ENCODE measurements at regions not wholly inside any gene's neighbourhood (a gene's known extent, or its start where the extent isn't known, plus 50 kb on each side); places are given as distances from the start of the nearest gene placed in this dataset.

GRCh38 chr9:1960342-1961042 lies 54.7 kb upstream of the SMARCA2 start:
- DNase-seq = peak; percentile 57

GRCh38 chr9:1962122-1962521 lies 53.0 kb upstream of the SMARCA2 start:
- DNase-seq = no peak

- DNase-seq = no peak
These were observed 52.5 kb upstream of the SMARCA2 start for GRCh38 chr9:1962588-1963106.

GRCh38 chr9:1964093-1964492 lies 51.1 kb upstream of the SMARCA2 start:
- DNase-seq = no peak

Measured in muscle of arm (tissue), 1 donor.